Body of pancreas (tissue), 4 donors: ENCODE measurements at regions not wholly inside any gene's neighbourhood (a gene's known extent, or its start where the extent isn't known, plus 50 kb on each side); places are given as distances from the start of the nearest gene placed in this dataset.

Experiments used
- ATAC-seq: fragments of 150-250 bp; one replicate; pipeline ENCODE4 v1.9.1; 2016
- DNase-seq, 4 donors: peaks; one replicate each; pipeline ENCODE4 v3.0.0-alpha.2; 2019
- H3K27ac ChIP-seq, 4 donors: fragments of 200-600 bp; sonication (generic); 1 replicate in 3 of 4; 2 replicates in 1 of 4; pipeline versions ENCODE4 v1.5.1 to v1.6.1; 2016 to 2019; ENCODE audit warnings: mild to moderate bottlenecking in 1 of 4, mixed read lengths in 1 of 4, moderate library complexity in 1 of 4
- H3K27me3 ChIP-seq, 2 donors: fragments of 200-600 bp; sonication (generic); one replicate each; pipeline ENCODE4 v1.6.0; 2016; ENCODE audit warnings: mild to moderate bottlenecking in 1 of 2
- H3K36me3 ChIP-seq, 2 donors: fragments of 200-600 bp; sonication (generic); replicated peaks in 1 of 2; 2 replicates each; pipeline ENCODE4 v1.5.1; 2016; ENCODE audit warnings: low read depth in 2 of 2; ENCODE audit not compliant: insufficient read depth in 1 of 2
- H3K4me1 ChIP-seq: fragments of 200-600 bp; sonication (generic); one replicate; pipeline ENCODE4 v1.6.0; 2016
- H3K4me3 ChIP-seq, 2 donors: fragments of 200-600 bp; sonication (generic); 1 replicate in 1 of 2; 2 replicates in 1 of 2; pipeline ENCODE4 v1.5.1; 2016 to 2019
- H3K9me3 ChIP-seq, 3 donors: fragments of 200-600 bp; sonication (generic); 1 replicate in 2 of 3; 2 replicates in 1 of 3; pipeline ENCODE4 v1.5.1; 2016
- CTCF ChIP-seq, 7 experiments: fragments of 450-650 bp in 4 of 7; fragments of 200-600 bp in 3 of 7; sonication (generic) in 3 of 7; IDR thresholded peaks; one replicate each; pipeline ENCODE4 v1.5.1; 2016 to 2019; ENCODE audit warnings: antibody characterized with exemption in 7 of 7
- POLR2A ChIP-seq, 3 donors: fragments of 450-650 bp; IDR thresholded peaks; one replicate each; pipeline ENCODE4 v1.6.1; 2016; ENCODE audit warnings: antibody characterized with exemption in 3 of 3, mild to moderate bottlenecking in 2 of 3
- WGBS, 2 donors: methylation state at CpG; one replicate each; pipeline ENCODE4 v1.1.5; 2017; 5-methylcytosine and 5-hydroxymethylcytosine counted together
- intact Hi-C: fragments of 100-400 bp; cut with DNase I; formaldehyde crosslinking; loops from one replicate; pipeline ENCODE4 v1.15.1; 2023

- Histone ChIP-seq H3K9me3 (no peaks in the 10 kb centered on the region), H3K4me3 (no peak overlapping the region), H3K36me3 (no peaks in the 10 kb centered on the region), H3K27me3 (no peaks in the 10 kb centered on the region), H3K4me1 (no peaks in the 10 kb centered on the region), H3K27ac (no peak overlapping the region)
- no peak for TF ChIP-seq POLR2A (IDR thresholded peaks at IDR 0.05)
- 74 to 76% methylated on average over 6 of the region's 6 CpGs for WGBS, 2 donors
- ATAC-seq = no peak
- intact Hi-C loops = no loop called here
- no peak for DNase-seq
Observed at GRCh38 chr1:181906631-181907030, 154.9 kb downstream of the ZNF648 start.

- H3K4me3 ChIP-seq = no peak overlapping the region
- intact Hi-C loops = no loop called here
- H3K4me1 ChIP-seq = no peaks in the 10 kb centered on the region
- DNase-seq (no peak), ATAC-seq (no peak)
- WGBS, 2 donors = 62 to 65% methylated on average over 2 of the region's 2 CpGs
- H3K36me3 ChIP-seq = no peaks in the 10 kb centered on the region
- H3K27me3 ChIP-seq = no peaks in the 10 kb centered on the region
- H3K9me3 ChIP-seq = no peaks in the 10 kb centered on the region
- no peak for TF ChIP-seq CTCF (IDR thresholded peaks at IDR 0.05)
- no peak for TF ChIP-seq POLR2A (IDR thresholded peaks at IDR 0.05)
- no peak overlapping the region for H3K27ac ChIP-seq
Observed at GRCh38 chr1:181905944-181906597, 155.4 kb downstream of the ZNF648 start.

GRCh38 chr1:181898773-181899172 is 162.7 kb downstream of the ZNF648 start:
- no peak for TF ChIP-seq CTCF (IDR thresholded peaks at IDR 0.05)
- no peak for TF ChIP-seq POLR2A (IDR thresholded peaks at IDR 0.05)
- no peaks in the 10 kb centered on the region for H3K9me3 ChIP-seq
- H3K27me3 ChIP-seq = no peaks in the 10 kb centered on the region
- H3K4me1 ChIP-seq = no peaks in the 10 kb centered on the region
- H3K4me3 ChIP-seq = no peak overlapping the region
- H3K36me3 ChIP-seq = no peaks in the 10 kb centered on the region
- no peak for DNase-seq
- ATAC-seq = no peak
- intact Hi-C loops = no loop called here
- no peak overlapping the region for H3K27ac ChIP-seq

- no peak overlapping the region for H3K4me3 ChIP-seq
- DNase-seq = no peak
- H3K4me1 ChIP-seq = no peaks in the 10 kb centered on the region
- 69 to 73% methylated on average over 2 of the region's 2 CpGs for WGBS, 2 donors
- H3K36me3 ChIP-seq = no peaks in the 10 kb centered on the region
- no peaks in the 10 kb centered on the region for H3K9me3 ChIP-seq
- no peak for TF ChIP-seq POLR2A (IDR thresholded peaks at IDR 0.05)
- no peak for TF ChIP-seq CTCF (IDR thresholded peaks at IDR 0.05)
- H3K27me3 ChIP-seq = no peaks in the 10 kb centered on the region
- intact Hi-C loops = no loop called here
- no peak for ATAC-seq
- no peak overlapping the region for H3K27ac ChIP-seq
Observed at GRCh38 chr1:181896824-181897223, 164.7 kb downstream of the ZNF648 start.

- 40 to 43% methylated on average over 5 of the region's 5 CpGs for WGBS, 2 donors
- DNase-seq (no peak), ATAC-seq (no peak)
- Histone ChIP-seq H3K9me3 (no peaks in the 10 kb centered on the region), H3K36me3 (no peaks in the 10 kb centered on the region), H3K4me1 (no peaks in the 10 kb centered on the region), H3K4me3 (no peak overlapping the region), H3K27me3 (no peaks in the 10 kb centered on the region), H3K27ac (no peak overlapping the region)
- no peak for TF ChIP-seq CTCF (IDR thresholded peaks at IDR 0.05)
- TF ChIP-seq POLR2A (IDR thresholded peaks at IDR 0.05) = no peak
- intact Hi-C loops = no loop called here
Observed at GRCh38 chr1:181894439-181894859, 167.1 kb downstream of the ZNF648 start.
